ENCODE measurements at regions not wholly inside any gene's neighbourhood (a gene's known extent, or its start where the extent isn't known, plus 50 kb on each side); places are given as distances from the start of the nearest gene placed in this dataset.
"Not testable (repeated sequence)": the region's sequence is repeated elsewhere in the genome, so short reads cannot be mapped to it uniquely, and the experiment has no call there.

DNA sequence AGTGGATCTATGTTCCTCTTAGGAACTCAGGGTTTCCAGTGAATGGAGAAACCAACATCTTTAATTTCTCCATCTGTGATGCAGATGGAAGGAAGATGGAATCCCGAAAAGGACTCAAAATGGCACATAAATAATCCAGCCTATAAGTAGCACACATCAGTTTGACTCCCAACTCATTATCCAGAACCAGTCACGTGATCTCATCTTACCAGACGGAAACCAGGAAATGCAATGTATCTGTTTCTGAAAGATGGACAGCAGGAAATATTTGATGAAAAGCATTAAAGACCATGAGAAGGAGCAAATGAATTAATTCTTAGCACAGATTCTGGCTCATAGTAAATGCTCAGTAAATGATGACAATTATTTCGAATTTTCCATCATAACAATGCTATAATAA is 443.1 kb upstream of the FMR1 start:
- no peak for DNase-seq

DNA sequence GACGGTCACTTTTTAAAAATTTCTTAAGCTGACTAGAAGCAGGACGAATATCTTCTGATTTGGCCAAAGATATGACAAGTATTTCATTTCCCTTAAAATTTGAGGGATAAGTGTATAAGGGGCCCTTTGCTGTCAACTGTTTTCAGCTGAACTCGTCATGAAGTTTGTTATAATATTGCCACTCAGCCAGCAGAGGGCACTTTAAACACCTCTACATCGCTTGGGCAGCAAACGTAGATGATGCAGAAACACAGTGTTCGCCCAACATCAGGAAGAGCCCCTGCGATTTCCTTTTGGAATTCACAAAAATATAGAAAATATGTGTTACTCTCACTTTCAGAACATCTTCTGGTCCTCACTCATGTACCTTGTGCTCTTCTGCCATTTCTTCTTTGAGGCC is 435.7 kb upstream of the FMR1 start:
- DNase-seq = peak in 1 of 2 experiments; percentile 2

- DNase-seq = no peak
These were observed 432.8 kb upstream of the FMR1 start for GRCh38 chrX:147478899-147479298.

DNA sequence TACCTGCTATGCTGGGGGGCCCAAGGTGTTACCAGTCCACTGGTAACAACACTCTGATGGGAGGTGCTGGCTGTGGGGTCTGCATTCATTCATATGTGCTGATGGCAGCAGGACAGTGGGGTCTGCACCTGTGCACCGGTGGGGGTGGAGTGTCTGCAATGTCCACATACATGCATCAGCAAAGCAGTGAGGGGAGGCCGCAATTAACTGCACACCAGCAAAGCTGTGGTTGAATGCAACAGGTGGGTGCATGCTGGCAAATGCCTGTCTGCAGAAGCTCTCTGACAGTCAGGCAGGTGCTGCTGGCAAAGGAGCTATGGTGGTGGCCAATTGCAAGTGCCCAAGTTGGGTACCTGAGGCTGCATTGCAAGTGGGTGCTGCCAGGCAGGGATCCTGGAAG is 426.5 kb upstream of the FMR1 start:
- no peak for DNase-seq

GRCh38 chrX:147494365-147494764 is 417.4 kb upstream of the FMR1 start:
- no peak for DNase-seq

GRCh38 chrX:147498796-147499195 is 412.9 kb upstream of the FMR1 start:
- DNase-seq = no peak

- no peak for DNase-seq
These were observed 388.7 kb upstream of the FMR1 start for GRCh38 chrX:147522981-147523380.

- DNase-seq = no peak
These were observed 378.3 kb upstream of the FMR1 start for GRCh38 chrX:147533426-147533825.

DNA sequence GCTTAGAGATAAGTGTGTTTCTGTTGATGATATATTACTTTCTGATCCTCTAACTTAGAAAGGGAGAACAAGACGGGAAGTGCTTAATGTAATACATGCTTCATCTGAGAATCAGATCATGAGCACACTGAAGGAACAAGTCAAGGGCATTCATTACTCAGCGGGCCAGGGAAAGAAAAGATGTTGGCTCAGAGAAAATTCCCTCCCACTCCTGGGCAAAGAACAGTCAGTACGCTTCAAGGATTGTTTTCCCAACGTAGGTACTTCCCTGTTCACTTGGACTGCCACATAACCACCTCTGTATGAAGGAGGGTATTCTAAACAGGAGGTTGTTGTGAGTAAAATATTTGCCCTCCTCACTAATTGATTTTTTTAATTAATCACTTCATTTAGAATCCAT is 374.5 kb upstream of the FMR1 start:
- no peak for DNase-seq

DNA sequence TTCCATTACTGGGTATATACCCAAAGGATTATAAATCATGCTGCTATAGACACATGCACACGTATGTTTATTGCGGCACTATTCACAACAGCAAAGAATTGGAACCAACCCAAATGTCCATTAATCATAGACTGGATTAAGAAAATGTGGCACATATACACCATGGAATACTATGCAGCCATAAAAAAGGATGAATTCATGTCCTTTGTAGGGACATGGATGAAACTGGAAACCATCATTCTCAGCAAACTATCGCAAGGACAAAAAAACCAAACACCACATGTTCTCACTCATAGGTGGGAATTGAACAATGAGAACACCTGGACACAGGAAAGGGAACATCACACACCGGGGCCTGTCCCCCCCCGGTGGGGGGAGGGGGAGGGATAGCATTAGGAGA is 363.7 kb upstream of the FMR1 start:
- DNase-seq = not testable (repeated sequence)

GRCh38 chrX:147550217-147550616 is 361.5 kb upstream of the FMR1 start:
- DNase-seq = peak; percentile 1 to 4

GRCh38 chrX:147559191-147559590 is 352.5 kb upstream of the FMR1 start:
- no peak for DNase-seq

GRCh38 chrX:147565237-147565636 is 346.5 kb upstream of the FMR1 start:
- no peak for DNase-seq

DNA sequence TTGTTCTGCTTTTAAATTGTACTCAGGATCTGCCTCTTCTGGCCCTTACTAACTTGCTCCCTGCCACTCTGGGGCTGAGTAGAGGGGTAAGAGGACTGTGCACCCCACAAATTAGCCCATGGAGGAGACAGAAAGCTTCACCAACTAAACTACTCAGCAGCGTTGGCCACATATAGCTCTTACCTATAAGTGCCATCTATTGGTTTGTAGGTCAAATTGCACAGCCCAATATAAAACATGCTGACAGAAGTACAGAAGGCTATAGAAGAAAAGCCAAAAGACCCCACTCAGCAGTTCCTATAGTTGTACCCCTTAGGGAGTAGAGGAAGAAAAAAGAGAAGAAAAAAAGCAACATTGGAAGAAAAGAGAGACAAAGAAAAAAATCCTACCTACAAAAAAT is 341.2 kb upstream of the FMR1 start:
- DNase-seq = no peak

GRCh38 chrX:147573266-147573665 is 338.5 kb upstream of the FMR1 start:
- DNase-seq = no peak

- DNase-seq = no peak
These were observed 309.5 kb upstream of the FMR1 start for GRCh38 chrX:147602176-147602696.

DNA sequence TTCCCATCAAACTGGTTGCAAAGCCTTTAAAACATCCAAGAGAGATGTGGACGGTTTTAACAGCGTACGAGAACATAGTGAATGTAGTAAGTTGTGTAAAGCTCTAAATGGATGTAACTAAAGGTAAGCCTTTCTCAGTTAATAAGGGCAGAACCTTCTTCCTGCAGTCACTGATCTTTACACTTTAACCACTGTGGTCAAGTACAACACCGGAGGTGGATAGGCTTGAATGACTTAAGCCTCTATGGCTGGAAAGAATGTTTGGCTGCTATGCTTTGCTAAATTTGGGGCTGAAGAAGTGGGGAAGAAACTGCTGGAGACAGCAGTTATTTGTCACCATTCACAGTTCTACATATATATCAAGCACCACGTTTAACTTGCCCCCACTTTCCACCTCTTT is 285.1 kb upstream of the FMR1 start:
- DNase-seq = no peak

DNA sequence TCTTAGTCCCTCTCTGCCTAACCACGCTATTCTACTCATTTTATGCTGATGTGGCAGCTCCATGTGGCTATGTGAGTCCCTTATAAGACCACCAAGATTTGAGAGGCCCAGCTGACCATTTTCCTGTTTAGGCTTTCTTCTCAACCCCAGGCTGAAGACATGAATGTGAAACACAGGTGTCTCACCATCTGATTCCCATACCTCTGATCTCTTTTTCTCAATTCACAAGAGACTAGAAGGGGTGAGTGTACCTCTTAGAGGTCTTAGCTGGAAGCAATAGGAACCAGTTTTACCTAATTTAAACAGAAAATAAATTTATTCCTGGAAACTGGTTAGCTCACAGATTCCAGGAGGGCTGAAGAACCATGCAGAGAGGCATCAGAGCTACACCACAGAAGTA is 276.5 kb upstream of the FMR1 start:
- DNase-seq = no peak

DNA sequence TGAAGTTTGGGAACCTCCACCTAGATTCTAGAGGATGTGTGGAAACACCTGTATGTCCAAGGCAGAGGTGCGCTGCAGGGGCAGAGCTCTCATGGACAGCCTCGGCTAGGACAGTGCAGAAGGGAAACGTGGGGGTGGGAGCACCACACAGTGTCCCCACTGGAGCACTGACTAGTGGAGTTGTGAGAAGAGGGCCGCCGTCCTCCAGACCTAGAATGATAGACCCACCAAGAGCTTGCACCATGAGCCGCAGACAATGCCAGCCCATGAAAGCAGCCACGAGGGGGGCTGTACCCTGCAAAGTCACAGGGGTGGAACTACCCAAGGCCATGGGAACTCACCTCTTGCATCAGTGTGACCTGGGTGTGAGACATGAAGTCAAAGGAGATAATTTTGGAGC is 274.5 kb upstream of the FMR1 start:
- no peak for DNase-seq

DNA sequence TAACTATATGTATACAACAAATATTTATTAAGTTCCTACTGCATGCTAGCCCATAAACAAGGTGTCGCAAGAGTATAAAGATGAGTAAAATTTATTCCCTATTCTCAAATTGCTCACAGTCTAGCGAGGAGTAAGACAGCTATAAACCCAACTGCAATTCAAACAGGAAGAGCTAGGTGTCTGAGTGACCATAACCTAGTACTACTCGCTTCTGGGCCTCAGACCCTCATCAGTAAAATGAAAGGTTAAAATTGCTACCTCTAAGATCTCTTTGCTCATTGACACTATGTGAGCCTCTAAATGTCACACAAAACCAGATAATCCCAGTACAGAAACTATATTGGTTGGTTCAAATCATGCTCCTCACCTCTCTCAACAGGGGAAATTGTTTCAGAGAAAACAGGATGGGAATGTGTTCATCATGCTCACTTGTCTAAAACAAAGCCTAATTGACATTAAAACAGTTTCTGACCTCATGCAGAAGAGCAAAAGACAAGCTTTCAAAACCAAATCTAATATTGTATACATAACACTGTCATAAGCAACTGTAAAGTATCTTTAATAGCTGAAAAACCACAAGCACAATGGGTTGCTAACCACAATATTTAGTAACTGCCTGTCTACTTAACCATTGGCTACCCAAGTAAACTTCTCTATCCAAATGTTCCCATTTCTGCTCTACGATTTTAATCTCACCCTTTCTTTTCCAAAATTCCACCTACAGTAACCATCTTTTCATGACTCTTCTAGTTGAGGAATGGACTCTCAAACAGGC is 264.6 kb upstream of the FMR1 start:
- DNase-seq = no peak

DNA sequence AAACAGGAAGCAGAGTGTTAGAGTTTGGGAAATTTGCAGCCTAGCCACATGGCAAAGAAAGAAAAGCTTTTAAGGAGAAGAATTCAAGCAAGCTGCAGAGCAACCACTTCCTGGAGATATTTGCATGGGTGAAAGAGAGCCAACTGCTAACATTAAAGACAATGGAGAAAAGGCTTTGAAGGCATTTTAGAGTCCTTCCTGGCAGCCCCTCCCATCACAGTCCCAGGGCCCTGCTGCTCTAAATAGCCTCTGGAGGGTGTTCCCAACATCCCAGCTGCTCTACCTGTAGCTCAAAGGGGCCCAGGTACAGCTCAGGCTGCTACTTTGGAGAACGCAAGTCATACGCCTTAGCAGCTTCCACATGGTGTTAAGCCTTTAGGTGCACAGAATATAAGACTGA is 235.9 kb upstream of the FMR1 start:
- DNase-seq = no peak

- DNase-seq = no peak
These were observed 232.2 kb upstream of the FMR1 start for GRCh38 chrX:147679356-147680005.

DNA sequence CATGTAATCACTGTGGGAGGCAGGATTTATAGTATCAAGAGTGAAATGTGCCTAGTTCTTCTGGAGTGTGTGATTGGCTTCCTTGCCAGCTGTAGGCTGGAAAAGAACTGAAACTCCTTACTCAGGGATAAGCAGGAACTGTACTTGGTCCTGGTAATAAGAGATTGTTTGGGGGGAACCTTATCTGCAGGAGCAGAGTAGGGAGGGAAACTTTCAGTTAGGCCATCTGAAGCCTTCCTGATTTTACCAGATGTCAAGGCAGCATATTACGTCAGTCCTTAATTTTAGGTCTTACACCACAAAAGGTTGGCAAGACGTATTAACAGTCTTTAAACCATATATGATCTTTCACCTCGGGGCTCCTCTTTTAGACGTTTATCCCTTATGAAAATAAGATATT is 231.5 kb upstream of the FMR1 start:
- no peak for DNase-seq

DNA sequence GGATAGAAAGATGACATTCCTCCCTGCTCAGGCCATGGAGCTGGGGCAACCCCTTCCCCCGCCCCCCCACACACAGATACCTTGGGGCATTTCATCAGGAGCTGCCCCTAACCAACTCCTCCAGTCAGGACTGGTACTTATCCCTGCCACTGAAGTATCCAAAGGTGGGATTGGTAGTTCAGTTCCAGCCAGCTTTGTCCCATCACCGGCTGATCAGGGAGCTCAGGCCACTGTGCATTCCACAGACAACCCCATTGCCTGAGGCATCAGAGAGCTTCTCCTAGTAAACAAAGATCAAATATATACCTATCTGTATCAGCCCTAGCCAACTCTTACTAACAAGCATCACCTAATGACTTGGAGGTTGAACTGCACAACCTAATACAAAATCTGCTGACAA is 218.2 kb upstream of the FMR1 start:
- DNase-seq = no peak

DNA sequence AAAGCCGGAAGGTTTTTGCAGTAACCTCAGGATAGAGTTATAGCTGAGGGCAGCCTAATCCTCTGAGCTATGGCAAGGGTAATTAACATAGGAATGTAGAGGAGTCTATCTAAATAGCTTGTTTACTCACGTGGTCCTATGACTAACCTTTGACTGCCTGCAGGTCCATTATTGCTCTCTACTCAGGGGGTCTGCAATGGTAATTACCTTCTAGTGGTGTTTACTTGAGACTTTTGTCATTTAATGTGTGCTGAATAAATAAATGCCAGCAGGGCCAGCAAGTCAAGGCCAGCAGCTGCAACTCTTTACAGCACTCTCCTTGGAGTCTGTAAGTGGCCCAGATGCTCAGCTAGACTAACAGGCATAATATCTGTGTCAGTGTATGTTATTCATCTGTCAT is 212.7 kb upstream of the FMR1 start:
- no peak for DNase-seq
